ENCODE measurements at regions not wholly inside any gene's neighbourhood (a gene's known extent, or its start where the extent isn't known, plus 50 kb on each side); places are given as distances from the start of the nearest gene placed in this dataset.
A peak's percentile ranks its signal among the peaks of the same experiment; 100 is the strongest.

DNA sequence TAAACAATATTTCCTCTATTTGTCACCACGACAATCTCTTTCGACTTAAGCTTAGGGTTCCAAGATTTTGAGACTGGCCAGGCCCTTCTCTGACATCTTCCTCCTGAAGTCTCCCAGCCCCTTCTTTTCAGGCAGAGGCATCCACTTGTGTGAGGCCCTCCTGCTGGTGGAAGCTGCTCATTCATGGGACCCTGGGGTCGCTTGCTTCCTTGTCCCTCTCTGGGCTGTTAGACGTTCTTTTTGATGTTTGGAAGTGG is 188.2 kb upstream of the APCDD1 start:
- Histone ChIP-seq H3K36me3 (ENCODE audit: control insufficient read depth in 5 of 5, insufficient read depth in 5 of 5, low read length in 5 of 5) (no peaks in the 10 kb centered on the region), H3K27me3 (ENCODE audit: control insufficient read depth in 5 of 5, insufficient read depth in 4 of 5, low read length in 5 of 5) (no peaks in the 10 kb centered on the region), H3K9ac (ENCODE audit: low read length in 5 of 5) (no peak overlapping the region), H3K4me1 (ENCODE audit: control insufficient read depth in 5 of 5, insufficient read depth in 5 of 5, low read length in 5 of 5) (peaks cover 13 to 31% (median 27%) of the 10 kb centered on the region in 5 donors), H3K27ac (ENCODE audit: low read depth, low read length) (no peak overlapping the region), H3K9me3 (ENCODE audit: control insufficient read depth in 5 of 5, low read length in 5 of 5) (no peaks in the 10 kb centered on the region), H3K4me3 (ENCODE audit: low read depth in 1 of 5, low read length in 5 of 5) (no peak overlapping the region)

DNA sequence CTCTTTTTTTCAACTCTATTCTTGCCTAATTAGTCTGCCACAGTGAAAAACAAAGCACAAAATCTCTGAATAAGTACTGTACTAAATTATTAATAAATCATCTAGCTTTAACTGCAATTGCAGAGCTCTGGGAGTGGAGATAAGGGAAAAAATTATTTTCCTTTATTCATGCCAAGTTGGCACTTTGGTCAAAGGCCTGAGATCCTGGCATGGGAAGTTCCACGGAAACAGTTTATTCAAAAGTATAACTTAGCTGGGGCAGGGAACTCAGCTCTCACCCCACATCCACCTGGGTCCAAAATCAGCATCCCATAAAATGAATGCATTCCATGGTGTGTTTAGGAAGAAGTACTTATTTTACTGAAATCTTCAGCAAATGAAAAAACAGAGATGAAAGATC is 185.2 kb upstream of the APCDD1 start:
- Histone ChIP-seq H3K4me1 (ENCODE audit: control insufficient read depth in 5 of 5, insufficient read depth in 5 of 5, low read length in 5 of 5) (peaks cover 19 to 42% (median 36%) of the 10 kb centered on the region in 5 donors), H3K27me3 (ENCODE audit: control insufficient read depth in 5 of 5, insufficient read depth in 4 of 5, low read length in 5 of 5) (no peaks in the 10 kb centered on the region), H3K4me3 (ENCODE audit: low read depth in 1 of 5, low read length in 5 of 5) (no peak overlapping the region), H3K9me3 (ENCODE audit: control insufficient read depth in 5 of 5, low read length in 5 of 5) (no peaks in the 10 kb centered on the region), H3K9ac (ENCODE audit: low read length in 5 of 5) (peak overlapping the region in 2 of 5 donors; percentile 39 to 61), H3K27ac (ENCODE audit: low read depth, low read length) (peak overlapping the region; percentile 86), H3K36me3 (ENCODE audit: control insufficient read depth in 5 of 5, insufficient read depth in 5 of 5, low read length in 5 of 5) (no peaks in the 10 kb centered on the region)

DNA sequence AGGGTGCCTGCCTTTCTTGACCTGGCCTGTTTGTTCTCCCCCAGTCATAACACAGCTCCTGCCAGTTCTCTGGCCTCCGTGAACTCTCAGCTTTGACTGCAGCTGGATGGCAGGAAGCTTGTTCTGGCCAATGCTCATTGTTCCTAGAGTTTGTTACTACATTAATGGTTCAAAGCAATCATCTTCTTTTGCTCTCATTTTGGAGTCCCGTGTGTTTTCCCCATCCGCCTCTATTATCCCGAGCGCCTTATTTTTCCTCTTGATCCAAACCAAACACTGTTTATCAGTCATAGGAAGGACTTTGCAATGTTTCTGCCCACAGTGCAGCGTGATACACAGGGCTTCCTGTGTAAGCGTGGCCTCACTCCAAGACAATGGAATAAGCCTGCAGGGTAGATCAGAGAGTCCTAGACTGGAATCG is 184.3 kb upstream of the APCDD1 start:
- Histone ChIP-seq H3K27ac (ENCODE audit: low read depth, low read length) (peak overlapping the region; percentile 86), H3K9me3 (ENCODE audit: control insufficient read depth in 5 of 5, low read length in 5 of 5) (no peaks in the 10 kb centered on the region), H3K4me3 (ENCODE audit: low read depth in 1 of 5, low read length in 5 of 5) (no peak overlapping the region), H3K9ac (ENCODE audit: low read length in 5 of 5) (peak overlapping the region in 3 of 5 donors; percentile 26 to 71 (median 39)), H3K4me1 (ENCODE audit: control insufficient read depth in 5 of 5, insufficient read depth in 5 of 5, low read length in 5 of 5) (peaks cover 19 to 42% (median 36%) of the 10 kb centered on the region in 5 donors), H3K27me3 (ENCODE audit: control insufficient read depth in 5 of 5, insufficient read depth in 4 of 5, low read length in 5 of 5) (no peaks in the 10 kb centered on the region), H3K36me3 (ENCODE audit: control insufficient read depth in 5 of 5, insufficient read depth in 5 of 5, low read length in 5 of 5) (no peaks in the 10 kb centered on the region)

DNA sequence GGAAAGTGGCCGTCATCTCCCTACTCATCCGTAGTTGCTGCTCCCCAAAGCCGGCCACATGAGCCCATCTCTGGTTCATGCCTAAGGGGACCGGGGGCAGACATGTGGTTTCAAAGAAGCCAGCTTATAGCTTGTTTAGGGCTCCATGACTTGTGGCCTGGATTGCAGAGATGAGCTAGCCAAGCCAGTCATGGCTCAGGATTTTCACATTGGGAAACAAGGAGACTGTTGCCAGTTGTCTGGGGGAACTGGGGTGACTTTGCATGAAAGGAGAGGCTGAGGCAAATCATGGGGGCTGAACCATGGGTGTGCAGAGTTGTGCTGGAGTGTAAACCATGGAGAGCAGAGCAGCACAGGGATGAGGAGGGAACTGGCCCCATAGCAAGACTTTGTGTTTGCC is 183.0 kb upstream of the APCDD1 start:
- Histone ChIP-seq H3K27me3 (ENCODE audit: control insufficient read depth in 5 of 5, insufficient read depth in 4 of 5, low read length in 5 of 5) (no peaks in the 10 kb centered on the region), H3K4me1 (ENCODE audit: control insufficient read depth in 5 of 5, insufficient read depth in 5 of 5, low read length in 5 of 5) (peaks cover 19 to 42% (median 36%) of the 10 kb centered on the region in 5 donors), H3K36me3 (ENCODE audit: control insufficient read depth in 5 of 5, insufficient read depth in 5 of 5, low read length in 5 of 5) (no peaks in the 10 kb centered on the region), H3K4me3 (ENCODE audit: low read depth in 1 of 5, low read length in 5 of 5) (no peak overlapping the region), H3K9me3 (ENCODE audit: control insufficient read depth in 5 of 5, low read length in 5 of 5) (no peaks in the 10 kb centered on the region), H3K27ac (ENCODE audit: low read depth, low read length) (peak overlapping the region; percentile 86), H3K9ac (ENCODE audit: low read length in 5 of 5) (peak overlapping the region in 1 of 5 donors; percentile 71)

DNA sequence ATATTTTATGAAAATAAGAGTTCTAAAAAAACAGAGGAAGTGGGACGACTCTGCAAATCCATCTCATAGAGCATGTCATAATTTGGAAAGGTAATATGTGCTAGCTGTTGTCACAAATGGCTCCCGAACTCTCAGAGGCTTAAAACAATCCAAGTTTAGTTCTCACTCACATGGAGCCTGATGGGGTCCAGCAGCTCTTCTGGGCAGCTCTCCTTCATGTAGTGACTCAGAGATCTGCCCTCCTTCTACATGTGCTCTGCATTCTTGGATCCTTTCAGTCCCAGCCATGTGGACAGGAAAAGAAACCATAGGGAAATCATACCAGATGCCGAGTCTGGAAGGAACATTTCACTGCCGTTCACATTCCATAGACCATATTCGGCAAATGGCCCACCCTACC is 180.1 kb upstream of the APCDD1 start:
- Histone ChIP-seq H3K27ac (ENCODE audit: low read depth, low read length) (no peak overlapping the region), H3K9ac (ENCODE audit: low read length in 5 of 5) (no peak overlapping the region), H3K27me3 (ENCODE audit: control insufficient read depth in 5 of 5, insufficient read depth in 4 of 5, low read length in 5 of 5) (no peaks in the 10 kb centered on the region), H3K9me3 (ENCODE audit: control insufficient read depth in 5 of 5, low read length in 5 of 5) (no peaks in the 10 kb centered on the region), H3K4me3 (ENCODE audit: low read depth in 1 of 5, low read length in 5 of 5) (no peak overlapping the region), H3K4me1 (ENCODE audit: control insufficient read depth in 5 of 5, insufficient read depth in 5 of 5, low read length in 5 of 5) (peaks cover 16 to 36% (median 29%) of the 10 kb centered on the region in 5 donors), H3K36me3 (ENCODE audit: control insufficient read depth in 5 of 5, insufficient read depth in 5 of 5, low read length in 5 of 5) (no peaks in the 10 kb centered on the region)

DNA sequence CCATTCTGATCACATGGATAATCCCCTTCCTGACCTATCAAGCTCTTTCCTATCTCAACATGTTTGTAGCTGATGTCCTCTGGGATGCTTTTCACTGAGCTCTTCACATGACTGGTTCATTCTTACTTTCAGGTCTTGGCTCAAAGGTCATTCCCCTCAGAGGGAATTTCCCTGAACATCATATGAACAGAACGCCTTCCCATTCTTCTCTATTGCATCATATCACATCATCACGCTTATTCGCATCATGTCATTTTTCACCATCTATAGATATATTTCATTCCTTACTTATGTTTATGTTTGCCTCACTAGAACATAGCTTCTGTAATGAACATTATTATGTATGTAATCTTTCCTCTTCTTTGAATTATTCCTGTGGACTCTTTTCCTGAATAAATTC is 178.9 kb upstream of the APCDD1 start:
- Histone ChIP-seq H3K4me1 (ENCODE audit: control insufficient read depth in 5 of 5, insufficient read depth in 5 of 5, low read length in 5 of 5) (peaks cover 8 to 24% (median 17%) of the 10 kb centered on the region in 5 donors), H3K27ac (ENCODE audit: low read depth, low read length) (no peak overlapping the region), H3K9ac (ENCODE audit: low read length in 5 of 5) (no peak overlapping the region), H3K27me3 (ENCODE audit: control insufficient read depth in 5 of 5, insufficient read depth in 4 of 5, low read length in 5 of 5) (no peaks in the 10 kb centered on the region), H3K36me3 (ENCODE audit: control insufficient read depth in 5 of 5, insufficient read depth in 5 of 5, low read length in 5 of 5) (no peaks in the 10 kb centered on the region), H3K4me3 (ENCODE audit: low read depth in 1 of 5, low read length in 5 of 5) (no peak overlapping the region), H3K9me3 (ENCODE audit: control insufficient read depth in 5 of 5, low read length in 5 of 5) (no peaks in the 10 kb centered on the region)

DNA sequence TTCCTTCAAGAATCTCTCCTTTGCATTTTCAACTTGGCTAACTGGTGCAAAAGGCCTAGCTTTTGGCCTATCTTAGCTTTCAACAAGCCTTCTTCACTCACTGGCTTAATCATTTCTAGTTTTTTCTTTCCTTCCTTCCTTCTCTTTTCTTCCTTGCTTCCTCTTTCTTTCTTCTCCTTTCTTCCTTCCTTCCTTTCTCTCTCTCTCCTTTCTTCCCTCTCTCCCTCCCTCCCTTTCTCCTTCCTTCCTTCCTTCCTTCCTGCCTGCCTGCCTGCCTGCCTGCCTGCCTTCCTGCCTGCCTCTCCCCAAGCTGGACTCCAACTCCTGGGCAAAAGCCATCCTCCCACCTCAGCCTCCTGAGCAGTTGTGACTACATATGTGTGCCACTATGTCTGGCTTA is 176.2 kb upstream of the APCDD1 start:
- Histone ChIP-seq H3K9ac (ENCODE audit: low read length in 5 of 5) (no peak overlapping the region), H3K27ac (ENCODE audit: low read depth, low read length) (no peak overlapping the region), H3K9me3 (ENCODE audit: control insufficient read depth in 5 of 5, low read length in 5 of 5) (no peaks in the 10 kb centered on the region), H3K27me3 (ENCODE audit: control insufficient read depth in 5 of 5, insufficient read depth in 4 of 5, low read length in 5 of 5) (no peaks in the 10 kb centered on the region), H3K4me1 (ENCODE audit: control insufficient read depth in 5 of 5, insufficient read depth in 5 of 5, low read length in 5 of 5) (peaks cover 0 to 7% (median 2%) of the 10 kb centered on the region in 5 donors), H3K36me3 (ENCODE audit: control insufficient read depth in 5 of 5, insufficient read depth in 5 of 5, low read length in 5 of 5) (no peaks in the 10 kb centered on the region), H3K4me3 (ENCODE audit: low read depth in 1 of 5, low read length in 5 of 5) (no peak overlapping the region)

DNA sequence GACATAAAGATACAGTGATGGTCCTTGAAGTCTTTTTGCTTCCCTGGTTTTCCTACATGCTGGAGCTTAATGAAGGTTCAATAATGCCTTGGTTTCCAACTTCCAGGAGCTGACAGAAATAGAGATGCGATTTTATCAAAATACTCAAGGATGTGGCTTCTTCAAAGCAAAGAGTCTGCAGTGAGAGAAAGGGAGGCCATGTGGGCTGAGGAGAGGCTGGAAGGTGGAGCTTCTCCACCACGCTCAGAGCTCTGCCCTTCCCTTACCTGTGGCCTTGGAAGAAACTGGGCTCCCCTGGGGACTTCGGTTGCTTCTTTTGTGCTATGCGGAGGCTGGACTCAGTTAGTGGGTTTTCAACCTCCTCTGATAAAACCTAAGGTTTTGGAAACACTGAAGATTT is 175.0 kb upstream of the APCDD1 start:
- H3K9ac ChIP-seq (ENCODE audit: low read length in 5 of 5) = no peak overlapping the region
- no peaks in the 10 kb centered on the region for H3K36me3 ChIP-seq (ENCODE audit: control insufficient read depth in 5 of 5, insufficient read depth in 5 of 5, low read length in 5 of 5)
- no peaks in the 10 kb centered on the region for H3K9me3 ChIP-seq (ENCODE audit: control insufficient read depth in 5 of 5, low read length in 5 of 5)
- H3K27ac ChIP-seq (ENCODE audit: low read depth, low read length) = no peak overlapping the region
- peaks cover 0 to 6% (median 4%) of the 10 kb centered on the region in 5 donors for H3K4me1 ChIP-seq (ENCODE audit: control insufficient read depth in 5 of 5, insufficient read depth in 5 of 5, low read length in 5 of 5)
- no peaks in the 10 kb centered on the region for H3K27me3 ChIP-seq (ENCODE audit: control insufficient read depth in 5 of 5, insufficient read depth in 4 of 5, low read length in 5 of 5)
- no peak overlapping the region for H3K4me3 ChIP-seq (ENCODE audit: low read depth in 1 of 5, low read length in 5 of 5)

DNA sequence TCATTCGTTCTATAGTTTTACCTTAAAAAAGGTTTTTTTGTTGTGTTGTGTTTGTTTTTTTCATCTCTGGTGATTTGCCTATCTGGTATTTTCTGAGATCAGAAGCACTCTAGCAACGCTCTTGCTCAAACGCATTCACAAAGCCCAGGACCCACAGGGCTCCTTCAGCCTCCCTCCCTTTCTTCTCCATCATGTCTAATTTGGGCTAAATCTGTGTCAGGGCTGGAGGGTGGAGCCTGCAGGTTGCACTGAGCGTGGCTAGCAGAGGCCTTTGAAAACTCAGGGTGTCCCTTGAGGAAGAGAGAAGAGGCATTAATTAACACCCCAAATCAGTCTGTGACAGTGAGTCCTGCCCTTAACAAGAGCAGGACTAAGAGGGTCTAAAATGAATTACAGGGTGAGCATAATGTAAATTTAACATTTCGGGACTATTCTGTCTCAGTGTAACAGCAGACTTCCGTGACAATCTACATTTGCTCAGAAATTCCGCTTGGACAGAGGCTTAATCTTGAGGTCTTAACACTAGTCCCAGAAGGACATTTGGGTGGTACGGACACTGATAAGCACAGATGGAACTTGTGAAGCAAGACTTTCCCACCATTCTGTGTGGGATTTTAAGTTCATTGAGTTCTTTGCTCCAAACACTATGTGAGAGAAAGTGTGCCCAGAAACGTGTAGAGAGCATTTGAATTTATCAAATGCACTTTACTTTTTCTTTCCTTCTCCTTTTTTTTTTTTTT is 174.4 kb upstream of the APCDD1 start:
- H3K4me3 ChIP-seq (ENCODE audit: low read depth in 1 of 5, low read length in 5 of 5) = no peak overlapping the region
- no peak overlapping the region for H3K9ac ChIP-seq (ENCODE audit: low read length in 5 of 5)
- H3K4me1 ChIP-seq (ENCODE audit: control insufficient read depth in 5 of 5, insufficient read depth in 5 of 5, low read length in 5 of 5) = peaks cover 4 to 12% (median 10%) of the 10 kb centered on the region in 5 donors
- H3K27ac ChIP-seq (ENCODE audit: low read depth, low read length) = no peak overlapping the region
- H3K27me3 ChIP-seq (ENCODE audit: control insufficient read depth in 5 of 5, insufficient read depth in 4 of 5, low read length in 5 of 5) = no peaks in the 10 kb centered on the region
- no peaks in the 10 kb centered on the region for H3K9me3 ChIP-seq (ENCODE audit: control insufficient read depth in 5 of 5, low read length in 5 of 5)
- H3K36me3 ChIP-seq (ENCODE audit: control insufficient read depth in 5 of 5, insufficient read depth in 5 of 5, low read length in 5 of 5) = no peaks in the 10 kb centered on the region

DNA sequence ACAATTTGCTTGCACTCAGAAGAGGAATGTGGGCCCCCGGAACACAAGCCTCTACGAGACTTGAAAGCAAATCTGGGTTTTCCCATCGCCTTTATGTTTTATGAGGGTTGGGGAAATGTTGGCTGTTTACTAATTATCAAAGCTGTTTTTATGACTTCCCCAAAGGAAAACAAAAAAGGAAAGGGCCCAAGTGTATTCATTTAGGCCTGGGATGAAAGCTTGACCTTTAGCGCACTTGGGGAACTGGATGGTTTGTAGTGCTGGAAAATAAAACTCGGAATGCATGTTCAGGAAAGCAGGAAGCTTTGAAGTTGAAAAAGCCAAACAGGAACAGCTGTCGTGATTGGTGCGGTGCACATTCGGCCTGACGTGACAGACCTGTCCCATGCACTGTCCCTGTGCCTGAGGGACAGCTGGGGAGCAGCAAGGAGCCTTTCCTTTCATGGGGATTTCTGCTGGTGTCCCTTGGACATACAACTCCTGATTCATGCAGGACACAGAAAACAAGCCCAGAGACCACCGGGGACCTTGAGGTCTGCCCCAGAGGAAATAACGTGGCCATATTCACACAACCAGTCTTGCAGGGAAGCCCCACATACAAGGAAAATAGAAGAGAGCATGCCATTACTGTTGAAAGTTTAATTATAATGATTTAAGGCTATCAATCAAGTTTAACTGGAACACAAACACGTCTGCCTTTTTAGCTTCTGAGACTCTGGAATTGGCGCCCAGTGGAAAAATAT is 169.7 kb upstream of the APCDD1 start:
- no peaks in the 10 kb centered on the region for H3K27me3 ChIP-seq (ENCODE audit: control insufficient read depth in 5 of 5, insufficient read depth in 4 of 5, low read length in 5 of 5)
- H3K36me3 ChIP-seq (ENCODE audit: control insufficient read depth in 5 of 5, insufficient read depth in 5 of 5, low read length in 5 of 5) = no peaks in the 10 kb centered on the region
- peaks cover 4 to 21% (median 15%) of the 10 kb centered on the region in 5 donors for H3K4me1 ChIP-seq (ENCODE audit: control insufficient read depth in 5 of 5, insufficient read depth in 5 of 5, low read length in 5 of 5)
- peak overlapping the region in 3 of 5 donors; percentile 4 to 25 (median 12) for H3K4me3 ChIP-seq (ENCODE audit: low read depth in 1 of 5, low read length in 5 of 5)
- peaks cover 0 to 8% (median 5%) of the 10 kb centered on the region in 5 donors for H3K9me3 ChIP-seq (ENCODE audit: control insufficient read depth in 5 of 5, low read length in 5 of 5)
- H3K9ac ChIP-seq (ENCODE audit: low read length in 5 of 5) = peak overlapping the region in 2 of 5 donors; percentile 13 to 16
- no peak overlapping the region for H3K27ac ChIP-seq (ENCODE audit: low read depth, low read length)

All from subcutaneous abdominal adipose tissue (tissue), 5 donors.